ENCODE measurements at regions not wholly inside any gene's neighbourhood (a gene's known extent, or its start where the extent isn't known, plus 50 kb on each side); places are given as distances from the start of the nearest gene placed in this dataset.
"Not testable (repeated sequence)": the region's sequence is repeated elsewhere in the genome, so short reads cannot be mapped to it uniquely, and the experiment has no call there.

GRCh38 chr16:49940464-49941224 is 84.4 kb upstream of the CNEP1R1 start:
- no peak for DNase-seq (ENCODE audit: low read depth in 2 of 2)

GRCh38 chr16:49944221-49944620 is 80.8 kb upstream of the CNEP1R1 start:
- no peak for DNase-seq (ENCODE audit: low read depth in 2 of 2)

GRCh38 chr16:49947907-49948678 is 76.9 kb upstream of the CNEP1R1 start:
- DNase-seq (ENCODE audit: low read depth in 2 of 2) = no peak

- DNase-seq (ENCODE audit: low read depth in 2 of 2) = no peak
These were observed 73.3 kb upstream of the CNEP1R1 start for GRCh38 chr16:49951574-49952195.

GRCh38 chr16:49952386-49952785 is 72.6 kb upstream of the CNEP1R1 start:
- DNase-seq (ENCODE audit: low read depth in 2 of 2) = peak in 1 of 2 donors; percentile 3

GRCh38 chr16:49953090-49953489 is 71.9 kb upstream of the CNEP1R1 start:
- DNase-seq (ENCODE audit: low read depth in 2 of 2) = no peak

GRCh38 chr16:49955858-49956257 is 69.2 kb upstream of the CNEP1R1 start:
- no peak for DNase-seq (ENCODE audit: low read depth in 2 of 2)

- DNase-seq (ENCODE audit: low read depth in 2 of 2) = no peak
These were observed 68.1 kb upstream of the CNEP1R1 start for GRCh38 chr16:49956915-49957314.

- DNase-seq (ENCODE audit: low read depth in 2 of 2) = no peak
These were observed 66.6 kb upstream of the CNEP1R1 start for GRCh38 chr16:49958448-49958847.

GRCh38 chr16:49959552-49960277 is 65.3 kb upstream of the CNEP1R1 start:
- DNase-seq (ENCODE audit: low read depth in 2 of 2) = no peak

- peak in 1 of 2 donors; percentile 21 for DNase-seq (ENCODE audit: low read depth in 2 of 2)
These were observed 63.9 kb upstream of the CNEP1R1 start for GRCh38 chr16:49961089-49961488.

GRCh38 chr16:49962566-49962965 is 62.5 kb upstream of the CNEP1R1 start:
- not testable (repeated sequence) for DNase-seq (ENCODE audit: low read depth in 2 of 2)

- no peak for DNase-seq (ENCODE audit: low read depth in 2 of 2)
These were observed 60.7 kb upstream of the CNEP1R1 start for GRCh38 chr16:49964316-49964715.

GRCh38 chr16:49964973-49965372 is 60.1 kb upstream of the CNEP1R1 start:
- no peak for DNase-seq (ENCODE audit: low read depth in 2 of 2)

- DNase-seq (ENCODE audit: low read depth in 2 of 2) = no peak
These were observed 57.9 kb upstream of the CNEP1R1 start for GRCh38 chr16:49967012-49967559.

- no peak for DNase-seq (ENCODE audit: low read depth in 2 of 2)
These were observed 55.7 kb upstream of the CNEP1R1 start for GRCh38 chr16:49969091-49970030.

GRCh38 chr16:49970797-49971431 is 54.1 kb upstream of the CNEP1R1 start:
- DNase-seq (ENCODE audit: low read depth in 2 of 2) = no peak

- DNase-seq (ENCODE audit: low read depth in 2 of 2) = no peak
These were observed 52.7 kb upstream of the CNEP1R1 start for GRCh38 chr16:49972280-49972679.

- no peak for DNase-seq (ENCODE audit: low read depth in 2 of 2)
These were observed 52.1 kb upstream of the CNEP1R1 start for GRCh38 chr16:49972961-49973360.

All from dermis microvascular lymphatic vessel endothelial cell (primary cell).